HepG2 (cell line): ENCODE measurements at regions not wholly inside any gene's neighbourhood (a gene's known extent, or its start where the extent isn't known, plus 50 kb on each side); places are given as distances from the start of the nearest gene placed in this dataset.

Source experiments
- MYC ChIP-seq: sonication (generic); formaldehyde crosslinking; IDR thresholded peaks from 2 replicates; pipeline ENCODE4 v1.9.0; 2021; ENCODE audit warnings: missing genetic modification reagents, borderline replicate concordance
- SIN3B ChIP-seq: fragments of 150-350 bp; IDR thresholded peaks from 2 replicates; pipeline ENCODE4 v1.6.1; 2014; ENCODE audit warnings: low read length
- SMAD3 ChIP-seq: sonication (generic); formaldehyde crosslinking; IDR thresholded peaks from 2 replicates; pipeline ENCODE4 v1.4.0; 2020; ENCODE audit warnings: missing genetic modification reagents
- ZNF543 ChIP-seq: sonication (generic); formaldehyde crosslinking; IDR thresholded peaks from 2 replicates; pipeline ENCODE4 v1.4.0; 2020; ENCODE audit warnings: mild to moderate bottlenecking, missing genetic modification reagents
- TF ChIP-seq, protein P1 (sequence below): sonication (generic); formaldehyde crosslinking; IDR thresholded peaks from 2 replicates; pipeline ENCODE4 v1.4.0; 2020; ENCODE audit warnings: mild to moderate bottlenecking, missing genetic modification reagents
- TF ChIP-seq, protein P2 (sequence below): sonication (generic); formaldehyde crosslinking; conservative IDR thresholded peaks from 2 replicates; pipeline ENCODE4 v1.8.0; 2022; ENCODE audit warnings: missing genetic modification reagents

GRCh38 chr13:90302107-90302506, 1045.4 kb upstream of the MIR17HG start (continued):
- TF ChIP-seq, protein P1, sequence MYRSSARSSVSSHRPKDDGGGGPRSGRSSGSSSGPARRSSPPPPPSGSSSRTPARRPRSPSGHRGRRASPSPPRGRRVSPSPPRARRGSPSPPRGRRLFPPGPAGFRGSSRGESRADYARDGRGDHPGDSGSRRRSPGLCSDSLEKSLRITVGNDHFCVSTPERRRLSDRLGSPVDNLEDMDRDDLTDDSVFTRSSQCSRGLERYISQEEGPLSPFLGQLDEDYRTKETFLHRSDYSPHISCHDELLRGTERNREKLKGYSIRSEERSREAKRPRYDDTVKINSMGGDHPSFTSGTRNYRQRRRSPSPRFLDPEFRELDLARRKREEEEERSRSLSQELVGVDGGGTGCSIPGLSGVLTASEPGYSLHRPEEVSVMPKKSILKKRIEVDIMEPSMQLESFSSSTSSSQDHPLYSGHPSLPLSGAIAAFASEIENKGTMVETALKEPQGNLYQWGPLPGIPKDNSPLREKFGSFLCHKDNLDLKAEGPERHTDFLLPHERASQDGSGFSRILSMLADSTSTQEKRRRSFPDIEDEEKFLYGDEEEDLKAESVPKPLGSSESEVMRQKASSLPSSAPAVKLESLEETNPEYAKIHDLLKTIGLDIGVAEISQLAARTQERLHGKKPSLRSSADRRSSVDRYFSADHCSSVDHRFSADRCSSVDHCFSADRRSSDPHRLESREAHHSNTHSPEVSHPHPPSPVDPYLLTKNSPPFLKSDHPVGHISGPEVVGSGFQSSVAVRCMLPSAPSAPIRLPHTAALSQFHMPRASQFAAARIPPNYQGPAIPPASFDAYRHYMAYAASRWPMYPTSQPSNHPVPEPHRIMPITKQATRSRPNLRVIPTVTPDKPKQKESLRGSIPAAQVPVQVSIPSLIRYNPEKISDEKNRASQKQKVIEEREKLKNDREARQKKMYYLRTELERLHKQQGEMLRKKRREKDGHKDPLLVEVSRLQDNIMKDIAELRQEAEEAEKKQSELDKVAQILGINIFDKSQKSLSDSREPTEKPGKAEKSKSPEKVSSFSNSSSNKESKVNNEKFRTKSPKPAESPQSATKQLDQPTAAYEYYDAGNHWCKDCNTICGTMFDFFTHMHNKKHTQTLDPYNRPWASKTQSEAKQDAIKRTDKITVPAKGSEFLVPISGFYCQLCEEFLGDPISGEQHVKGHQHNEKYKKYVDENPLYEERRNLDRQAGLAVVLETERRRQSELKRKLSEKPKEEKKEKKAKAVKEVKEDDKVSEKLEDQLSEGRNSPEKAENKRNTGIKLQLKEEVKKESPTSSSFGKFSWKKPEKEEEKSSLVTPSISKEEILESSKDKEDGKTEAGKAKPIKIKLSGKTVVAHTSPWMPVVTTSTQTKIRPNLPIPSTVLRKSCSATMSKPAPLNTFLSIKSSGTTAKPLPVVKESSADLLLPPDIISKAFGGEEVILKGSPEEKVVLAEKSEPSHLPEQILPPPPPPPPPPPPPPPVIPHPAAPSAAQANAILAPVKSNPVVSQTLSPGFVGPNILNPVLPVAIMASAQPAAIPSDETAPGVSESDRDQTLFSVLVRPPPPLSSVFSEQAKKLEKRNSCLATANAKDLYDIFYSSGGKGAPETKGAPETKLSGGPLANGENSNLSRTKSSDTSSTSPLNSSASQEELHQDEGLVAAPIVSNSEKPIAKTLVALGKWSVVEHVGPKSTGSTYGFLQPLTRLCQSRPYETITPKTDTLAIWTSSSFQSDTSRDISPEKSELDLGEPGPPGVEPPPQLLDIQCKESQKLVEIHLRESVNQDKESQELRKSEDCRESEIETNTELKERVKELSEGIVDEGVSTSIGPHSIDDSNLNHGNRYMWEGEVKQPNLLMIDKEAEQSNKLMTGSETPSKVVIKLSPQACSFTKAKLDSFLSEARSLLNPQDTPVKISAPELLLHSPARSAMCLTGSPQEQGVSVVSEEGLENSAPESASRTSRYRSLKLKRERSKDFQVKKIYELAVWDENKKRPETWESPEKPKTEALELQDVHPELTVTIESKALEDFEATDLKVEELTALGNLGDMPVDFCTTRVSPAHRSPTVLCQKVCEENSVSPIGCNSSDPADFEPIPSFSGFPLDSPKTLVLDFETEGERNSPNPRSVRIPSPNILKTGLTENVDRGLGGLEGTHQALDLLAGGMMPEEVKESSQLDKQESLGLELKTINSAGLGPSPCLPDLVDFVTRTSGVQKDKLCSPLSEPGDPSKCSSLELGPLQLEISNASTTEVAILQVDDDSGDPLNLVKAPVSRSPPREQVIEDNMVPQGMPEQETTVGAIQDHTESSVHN (CRISPR knock-in tag): no peak
- no peak for TF ChIP-seq SMAD3 (CRISPR knock-in tag)
- TF ChIP-seq SIN3B: no peak
- TF ChIP-seq, protein P2, sequence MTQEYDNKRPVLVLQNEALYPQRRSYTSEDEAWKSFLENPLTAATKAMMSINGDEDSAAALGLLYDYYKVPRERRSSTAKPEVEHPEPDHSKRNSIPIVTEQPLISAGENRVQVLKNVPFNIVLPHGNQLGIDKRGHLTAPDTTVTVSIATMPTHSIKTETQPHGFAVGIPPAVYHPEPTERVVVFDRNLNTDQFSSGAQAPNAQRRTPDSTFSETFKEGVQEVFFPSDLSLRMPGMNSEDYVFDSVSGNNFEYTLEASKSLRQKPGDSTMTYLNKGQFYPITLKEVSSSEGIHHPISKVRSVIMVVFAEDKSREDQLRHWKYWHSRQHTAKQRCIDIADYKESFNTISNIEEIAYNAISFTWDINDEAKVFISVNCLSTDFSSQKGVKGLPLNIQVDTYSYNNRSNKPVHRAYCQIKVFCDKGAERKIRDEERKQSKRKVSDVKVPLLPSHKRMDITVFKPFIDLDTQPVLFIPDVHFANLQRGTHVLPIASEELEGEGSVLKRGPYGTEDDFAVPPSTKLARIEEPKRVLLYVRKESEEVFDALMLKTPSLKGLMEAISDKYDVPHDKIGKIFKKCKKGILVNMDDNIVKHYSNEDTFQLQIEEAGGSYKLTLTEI (CRISPR knock-in tag): no peak
- no peak for TF ChIP-seq ZNF543 (CRISPR knock-in tag)
- no peak for TF ChIP-seq MYC
- TF ChIP-seq, all 625 proteins: peak for 0
